ENCODE measurements at regions not wholly inside any gene's neighbourhood (a gene's known extent, or its start where the extent isn't known, plus 50 kb on each side); places are given as distances from the start of the nearest gene placed in this dataset.

GRCh38 chrX:129025376-129025775, 497.9 kb downstream of the SMARCA1 start:
- intact Hi-C loops (cut with micrococcal nuclease): no loop called here
- ATAC-seq (ENCODE audit: low read depth): no peak
- POLR2A ChIA-PET: no interaction called here
- no peak overlapping the region for H3K4me2 ChIP-seq (replicated peaks; ENCODE audit: low read depth, low read length, poor library complexity, severe bottlenecking)
- no peak for DNase-seq
- Mint-ChIP-seq H3K9me3 (ENCODE audit: insufficient read depth) (no peaks in the 10 kb centered on the region), H3K4me1 (no peaks in the 10 kb centered on the region), H3K4me3 (no peak overlapping the region), H3K27me3 (no peaks in the 10 kb centered on the region), H3K27ac (no peak overlapping the region)
- TF ChIP-seq EZH2 (IDR thresholded peaks at IDR 0.05; ENCODE audit: borderline replicate concordance, insufficient read depth, low read depth, low read length, poor library complexity, severe bottlenecking): no peak
- TF ChIP-seq CTCF (IDR thresholded peaks at IDR 0.05): no peak
- no peaks in the 10 kb centered on the region for H3K36me3 ChIP-seq (replicated peaks in 1 of 2; ENCODE audit: control extremely low read depth in 1 of 2, control insufficient read depth in 1 of 2, extremely low read depth in 1 of 2, insufficient read depth in 2 of 2, low read length in 1 of 2)
- no peaks in the 10 kb centered on the region for H3K79me2 ChIP-seq (ENCODE audit: control insufficient read depth, insufficient read depth, low read length)
- H3K27me3 ChIP-seq (replicated peaks in 1 of 4; ENCODE audit: control extremely low read depth in 1 of 4, control insufficient read depth in 3 of 4, insufficient read depth in 4 of 4, low read length in 3 of 4): no peaks in the 10 kb centered on the region
- H3K9ac ChIP-seq (ENCODE audit: low read length): no peak overlapping the region
- no peaks in the 10 kb centered on the region for H4K20me1 ChIP-seq (ENCODE audit: control insufficient read depth, insufficient read depth, low read length, poor library complexity, severe bottlenecking)
- WGBS (ENCODE audit: insufficient coverage): no CpG with 5 or more reads among the region's 4 CpGs
- no peaks in the 10 kb centered on the region for H3K4me1 ChIP-seq (ENCODE audit: control insufficient read depth in 2 of 2, insufficient read depth in 2 of 2, low read length in 2 of 2)
- CTCF ChIA-PET: no interaction called here
- H2AFZ ChIP-seq (ENCODE audit: insufficient read depth, low read depth, low read length, poor library complexity, severe bottlenecking): no peak overlapping the region
- H3K4me3 ChIP-seq (ENCODE audit: control extremely low read depth in 1 of 5, extremely low read depth in 1 of 5, insufficient read depth in 1 of 5, low read depth in 2 of 5, low read length in 4 of 5): no peak overlapping the region
- H3K27ac ChIP-seq (ENCODE audit: low read length in 2 of 2): no peak overlapping the region
- no peaks in the 10 kb centered on the region for H3K9me3 ChIP-seq (ENCODE audit: control extremely low read depth in 1 of 3, control insufficient read depth in 2 of 3, insufficient read depth in 1 of 3, low read length in 2 of 3)

GRCh38 chrX:129019412-129019811, 503.9 kb downstream of the SMARCA1 start:
- no peaks in the 10 kb centered on the region for H3K9me3 Mint-ChIP-seq (ENCODE audit: insufficient read depth)
- Histone ChIP-seq H3K36me3 (replicated peaks in 1 of 2; ENCODE audit: control extremely low read depth in 1 of 2, control insufficient read depth in 1 of 2, extremely low read depth in 1 of 2, insufficient read depth in 2 of 2, low read length in 1 of 2) (no peaks in the 10 kb centered on the region), H4K20me1 (ENCODE audit: control insufficient read depth, insufficient read depth, low read length, poor library complexity, severe bottlenecking) (no peaks in the 10 kb centered on the region), H3K4me1 (ENCODE audit: control insufficient read depth in 2 of 2, insufficient read depth in 2 of 2, low read length in 2 of 2) (no peaks in the 10 kb centered on the region), H3K27ac (ENCODE audit: low read length in 2 of 2) (no peak overlapping the region), H3K79me2 (ENCODE audit: control insufficient read depth, insufficient read depth, low read length) (no peaks in the 10 kb centered on the region), H3K9ac (ENCODE audit: low read length) (no peak overlapping the region), H3K9me3 (ENCODE audit: control extremely low read depth in 1 of 3, control insufficient read depth in 2 of 3, insufficient read depth in 1 of 3, low read length in 2 of 3) (no peaks in the 10 kb centered on the region), H2AFZ (ENCODE audit: insufficient read depth, low read depth, low read length, poor library complexity, severe bottlenecking) (no peak overlapping the region), H3K27me3 (replicated peaks in 1 of 4; ENCODE audit: control extremely low read depth in 1 of 4, control insufficient read depth in 3 of 4, insufficient read depth in 4 of 4, low read length in 3 of 4) (no peaks in the 10 kb centered on the region), H3K4me3 (ENCODE audit: control extremely low read depth in 1 of 5, extremely low read depth in 1 of 5, insufficient read depth in 1 of 5, low read depth in 2 of 5, low read length in 4 of 5) (no peak overlapping the region), H3K4me2 (replicated peaks; ENCODE audit: low read depth, low read length, poor library complexity, severe bottlenecking) (no peak overlapping the region)
- no CpG with 5 or more reads among the region's 3 CpGs for WGBS (ENCODE audit: insufficient coverage)
- intact Hi-C loops (cut with micrococcal nuclease): no loop called here
- no peaks in the 10 kb centered on the region for H3K27me3 Mint-ChIP-seq
- ChIA-PET CTCF (no interaction called here), POLR2A (no interaction called here)
- H3K4me1 Mint-ChIP-seq: no peaks in the 10 kb centered on the region
- H3K4me3 Mint-ChIP-seq: no peak overlapping the region
- TF ChIP-seq EZH2 (IDR thresholded peaks at IDR 0.05; ENCODE audit: borderline replicate concordance, insufficient read depth, low read depth, low read length, poor library complexity, severe bottlenecking) (no peak), CTCF (IDR thresholded peaks at IDR 0.05) (no peak)
- ATAC-seq (ENCODE audit: low read depth) (no peak), DNase-seq (no peak)
- no peak overlapping the region for H3K27ac Mint-ChIP-seq
